H1 (cell line): ENCODE measurements at regions not wholly inside any gene's neighbourhood (a gene's known extent, or its start where the extent isn't known, plus 50 kb on each side); places are given as distances from the start of the nearest gene placed in this dataset.

ENCODE experiments used
- CTBP2 ChIP-seq: IDR thresholded peaks from 2 replicates; pipeline ENCODE4 v1.7.0; 2011; ENCODE audit warnings: borderline replicate concordance, mild to moderate bottlenecking, moderate library complexity, mixed read lengths, low read length; ENCODE audit not compliant: insufficient read depth, insufficient read length
- KDM1A ChIP-seq: fragments of 200-600, 300-600 bp; sonication (generic); IDR thresholded peaks from 2 replicates; pipeline ENCODE4 v1.7.1; 2016; ENCODE audit warnings: mild to moderate bottlenecking, low read length, borderline replicate concordance
- KDM5A ChIP-seq: fragments of 200-600 bp; IDR thresholded peaks from 2 replicates; pipeline ENCODE4 v1.7.1; 2012; ENCODE audit warnings: mild to moderate bottlenecking, low read length, inconsistent platforms, mixed read lengths
- NANOG ChIP-seq: IDR thresholded peaks from 2 replicates; pipeline ENCODE4 v1.6.1; 2011; ENCODE audit warnings: low read length, low read depth, mild to moderate bottlenecking, inconsistent platforms; ENCODE audit not compliant: insufficient read depth, poor library complexity, severe bottlenecking
- TF ChIP-seq, protein P1 (sequence below): fragments of 300-600 bp; sonication (generic); IDR thresholded peaks from 2 replicates; pipeline ENCODE4 v1.7.1; 2012; ENCODE audit warnings: low read length, moderate library complexity, mild to moderate bottlenecking, inconsistent platforms; ENCODE audit not compliant: insufficient replicate concordance
- TF ChIP-seq, protein P2 (sequence below): IDR thresholded peaks from 2 replicates; pipeline ENCODE4 v1.6.1; 2012; ENCODE audit warnings: inconsistent platforms

DNA sequence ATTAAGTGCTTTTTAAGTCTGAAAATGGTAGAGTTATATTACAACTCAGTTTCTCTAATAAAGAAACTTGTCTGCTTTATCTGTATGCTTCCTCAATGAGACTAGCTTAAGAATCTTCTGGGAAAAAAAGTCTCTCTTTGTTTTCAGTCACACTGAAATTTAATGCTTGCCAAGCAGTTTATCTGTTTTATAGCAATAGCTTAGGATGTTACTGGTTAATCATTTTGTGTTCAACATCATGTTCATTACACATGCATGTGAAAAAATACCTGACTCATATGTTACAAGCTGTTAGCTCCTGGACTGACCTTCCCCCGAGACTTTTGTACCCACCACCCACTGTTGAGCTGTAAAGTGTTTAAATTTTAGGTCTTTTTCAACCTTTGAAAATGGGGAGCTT lies 706.2 kb upstream of the CBLB start (continued):
- TF ChIP-seq, protein P1, sequence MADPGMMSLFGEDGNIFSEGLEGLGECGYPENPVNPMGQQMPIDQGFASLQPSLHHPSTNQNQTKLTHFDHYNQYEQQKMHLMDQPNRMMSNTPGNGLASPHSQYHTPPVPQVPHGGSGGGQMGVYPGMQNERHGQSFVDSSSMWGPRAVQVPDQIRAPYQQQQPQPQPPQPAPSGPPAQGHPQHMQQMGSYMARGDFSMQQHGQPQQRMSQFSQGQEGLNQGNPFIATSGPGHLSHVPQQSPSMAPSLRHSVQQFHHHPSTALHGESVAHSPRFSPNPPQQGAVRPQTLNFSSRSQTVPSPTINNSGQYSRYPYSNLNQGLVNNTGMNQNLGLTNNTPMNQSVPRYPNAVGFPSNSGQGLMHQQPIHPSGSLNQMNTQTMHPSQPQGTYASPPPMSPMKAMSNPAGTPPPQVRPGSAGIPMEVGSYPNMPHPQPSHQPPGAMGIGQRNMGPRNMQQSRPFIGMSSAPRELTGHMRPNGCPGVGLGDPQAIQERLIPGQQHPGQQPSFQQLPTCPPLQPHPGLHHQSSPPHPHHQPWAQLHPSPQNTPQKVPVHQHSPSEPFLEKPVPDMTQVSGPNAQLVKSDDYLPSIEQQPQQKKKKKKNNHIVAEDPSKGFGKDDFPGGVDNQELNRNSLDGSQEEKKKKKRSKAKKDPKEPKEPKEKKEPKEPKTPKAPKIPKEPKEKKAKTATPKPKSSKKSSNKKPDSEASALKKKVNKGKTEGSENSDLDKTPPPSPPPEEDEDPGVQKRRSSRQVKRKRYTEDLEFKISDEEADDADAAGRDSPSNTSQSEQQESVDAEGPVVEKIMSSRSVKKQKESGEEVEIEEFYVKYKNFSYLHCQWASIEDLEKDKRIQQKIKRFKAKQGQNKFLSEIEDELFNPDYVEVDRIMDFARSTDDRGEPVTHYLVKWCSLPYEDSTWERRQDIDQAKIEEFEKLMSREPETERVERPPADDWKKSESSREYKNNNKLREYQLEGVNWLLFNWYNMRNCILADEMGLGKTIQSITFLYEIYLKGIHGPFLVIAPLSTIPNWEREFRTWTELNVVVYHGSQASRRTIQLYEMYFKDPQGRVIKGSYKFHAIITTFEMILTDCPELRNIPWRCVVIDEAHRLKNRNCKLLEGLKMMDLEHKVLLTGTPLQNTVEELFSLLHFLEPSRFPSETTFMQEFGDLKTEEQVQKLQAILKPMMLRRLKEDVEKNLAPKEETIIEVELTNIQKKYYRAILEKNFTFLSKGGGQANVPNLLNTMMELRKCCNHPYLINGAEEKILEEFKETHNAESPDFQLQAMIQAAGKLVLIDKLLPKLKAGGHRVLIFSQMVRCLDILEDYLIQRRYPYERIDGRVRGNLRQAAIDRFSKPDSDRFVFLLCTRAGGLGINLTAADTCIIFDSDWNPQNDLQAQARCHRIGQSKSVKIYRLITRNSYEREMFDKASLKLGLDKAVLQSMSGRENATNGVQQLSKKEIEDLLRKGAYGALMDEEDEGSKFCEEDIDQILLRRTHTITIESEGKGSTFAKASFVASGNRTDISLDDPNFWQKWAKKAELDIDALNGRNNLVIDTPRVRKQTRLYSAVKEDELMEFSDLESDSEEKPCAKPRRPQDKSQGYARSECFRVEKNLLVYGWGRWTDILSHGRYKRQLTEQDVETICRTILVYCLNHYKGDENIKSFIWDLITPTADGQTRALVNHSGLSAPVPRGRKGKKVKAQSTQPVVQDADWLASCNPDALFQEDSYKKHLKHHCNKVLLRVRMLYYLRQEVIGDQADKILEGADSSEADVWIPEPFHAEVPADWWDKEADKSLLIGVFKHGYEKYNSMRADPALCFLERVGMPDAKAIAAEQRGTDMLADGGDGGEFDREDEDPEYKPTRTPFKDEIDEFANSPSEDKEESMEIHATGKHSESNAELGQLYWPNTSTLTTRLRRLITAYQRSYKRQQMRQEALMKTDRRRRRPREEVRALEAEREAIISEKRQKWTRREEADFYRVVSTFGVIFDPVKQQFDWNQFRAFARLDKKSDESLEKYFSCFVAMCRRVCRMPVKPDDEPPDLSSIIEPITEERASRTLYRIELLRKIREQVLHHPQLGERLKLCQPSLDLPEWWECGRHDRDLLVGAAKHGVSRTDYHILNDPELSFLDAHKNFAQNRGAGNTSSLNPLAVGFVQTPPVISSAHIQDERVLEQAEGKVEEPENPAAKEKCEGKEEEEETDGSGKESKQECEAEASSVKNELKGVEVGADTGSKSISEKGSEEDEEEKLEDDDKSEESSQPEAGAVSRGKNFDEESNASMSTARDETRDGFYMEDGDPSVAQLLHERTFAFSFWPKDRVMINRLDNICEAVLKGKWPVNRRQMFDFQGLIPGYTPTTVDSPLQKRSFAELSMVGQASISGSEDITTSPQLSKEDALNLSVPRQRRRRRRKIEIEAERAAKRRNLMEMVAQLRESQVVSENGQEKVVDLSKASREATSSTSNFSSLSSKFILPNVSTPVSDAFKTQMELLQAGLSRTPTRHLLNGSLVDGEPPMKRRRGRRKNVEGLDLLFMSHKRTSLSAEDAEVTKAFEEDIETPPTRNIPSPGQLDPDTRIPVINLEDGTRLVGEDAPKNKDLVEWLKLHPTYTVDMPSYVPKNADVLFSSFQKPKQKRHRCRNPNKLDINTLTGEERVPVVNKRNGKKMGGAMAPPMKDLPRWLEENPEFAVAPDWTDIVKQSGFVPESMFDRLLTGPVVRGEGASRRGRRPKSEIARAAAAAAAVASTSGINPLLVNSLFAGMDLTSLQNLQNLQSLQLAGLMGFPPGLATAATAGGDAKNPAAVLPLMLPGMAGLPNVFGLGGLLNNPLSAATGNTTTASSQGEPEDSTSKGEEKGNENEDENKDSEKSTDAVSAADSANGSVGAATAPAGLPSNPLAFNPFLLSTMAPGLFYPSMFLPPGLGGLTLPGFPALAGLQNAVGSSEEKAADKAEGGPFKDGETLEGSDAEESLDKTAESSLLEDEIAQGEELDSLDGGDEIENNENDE, result no peak
- no peak for TF ChIP-seq KDM5A
- TF ChIP-seq, protein P2, sequence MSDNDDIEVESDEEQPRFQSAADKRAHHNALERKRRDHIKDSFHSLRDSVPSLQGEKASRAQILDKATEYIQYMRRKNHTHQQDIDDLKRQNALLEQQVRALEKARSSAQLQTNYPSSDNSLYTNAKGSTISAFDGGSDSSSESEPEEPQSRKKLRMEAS, result no peak
- TF ChIP-seq NANOG, result no peak
- no peak for TF ChIP-seq KDM1A
- TF ChIP-seq CTBP2, result no peak
